ENCODE measurements at regions not wholly inside any gene's neighbourhood (a gene's known extent, or its start where the extent isn't known, plus 50 kb on each side); places are given as distances from the start of the nearest gene placed in this dataset.
"Not testable (repeated sequence)": the region's sequence is repeated elsewhere in the genome, so short reads cannot be mapped to it uniquely, and the experiment has no call there.

- intact Hi-C loops (cut with DNase I; ENCODE audit: low total_unique reads) = not testable (repeated sequence)
- WGBS, 5 donors = 80 to 91% (median 80%) methylated on average over 6 of the region's 6 CpGs
These were observed 50.6 kb upstream of the ZNG1B start for GRCh38 chr2:113386780-113387433.

GRCh38 chr2:113379621-113380020 lies 57.9 kb upstream of the ZNG1B start:
- 60 to 88% (median 79%) methylated on average over 2 of the region's 2 CpGs for WGBS, 5 donors
- H3K9me3 ChIP-seq, H3K27me3 ChIP-seq, H3K4me3 ChIP-seq, H3K27ac ChIP-seq, DNase-seq, H3K4me1 ChIP-seq, H3K36me3 ChIP-seq: not testable (repeated sequence)
- intact Hi-C loops (cut with DNase I; ENCODE audit: low total_unique reads) = loop anchor here (10.0 kb wide), 1 partner anchor 245 kb away; no protein-coding TSS in a partner anchor

More at GRCh38 chr2:113386780-113387433, 50.6 kb upstream of the ZNG1B start:
- H3K4me3 ChIP-seq, DNase-seq, H3K9me3 ChIP-seq, H3K27me3 ChIP-seq, H3K27ac ChIP-seq, H3K4me1 ChIP-seq, H3K36me3 ChIP-seq: not testable (repeated sequence)

- Histone ChIP-seq H3K36me3 (no peaks in the 10 kb centered on the region), H3K27me3 (no peaks in the 10 kb centered on the region), H3K4me1 (peaks cover 0 to 4% (median 0%) of the 10 kb centered on the region in 4 donors), H3K9me3 (no peaks in the 10 kb centered on the region), H3K27ac (no peak overlapping the region), H3K4me3 (no peak overlapping the region)
- TF ChIP-seq EP300 (IDR thresholded peaks at IDR 0.05) (no peak), POLR2A (IDR thresholded peaks at IDR 0.05) (no peak), POLR2AphosphoS5 (IDR thresholded peaks at IDR 0.05) (no peak)
- TF ChIP-seq, protein P1, sequence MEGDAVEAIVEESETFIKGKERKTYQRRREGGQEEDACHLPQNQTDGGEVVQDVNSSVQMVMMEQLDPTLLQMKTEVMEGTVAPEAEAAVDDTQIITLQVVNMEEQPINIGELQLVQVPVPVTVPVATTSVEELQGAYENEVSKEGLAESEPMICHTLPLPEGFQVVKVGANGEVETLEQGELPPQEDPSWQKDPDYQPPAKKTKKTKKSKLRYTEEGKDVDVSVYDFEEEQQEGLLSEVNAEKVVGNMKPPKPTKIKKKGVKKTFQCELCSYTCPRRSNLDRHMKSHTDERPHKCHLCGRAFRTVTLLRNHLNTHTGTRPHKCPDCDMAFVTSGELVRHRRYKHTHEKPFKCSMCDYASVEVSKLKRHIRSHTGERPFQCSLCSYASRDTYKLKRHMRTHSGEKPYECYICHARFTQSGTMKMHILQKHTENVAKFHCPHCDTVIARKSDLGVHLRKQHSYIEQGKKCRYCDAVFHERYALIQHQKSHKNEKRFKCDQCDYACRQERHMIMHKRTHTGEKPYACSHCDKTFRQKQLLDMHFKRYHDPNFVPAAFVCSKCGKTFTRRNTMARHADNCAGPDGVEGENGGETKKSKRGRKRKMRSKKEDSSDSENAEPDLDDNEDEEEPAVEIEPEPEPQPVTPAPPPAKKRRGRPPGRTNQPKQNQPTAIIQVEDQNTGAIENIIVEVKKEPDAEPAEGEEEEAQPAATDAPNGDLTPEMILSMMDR (IDR thresholded peaks at IDR 0.05) = no peak
- DNase-seq = no peak
- 78 to 85% (median 84%) methylated on average over 3 of the region's 3 CpGs for WGBS, 5 donors
- intact Hi-C loops (cut with DNase I; ENCODE audit: low total_unique reads) = loop anchor here (10.0 kb wide), 1 partner anchor 242 kb away; no protein-coding TSS in a partner anchor
These were observed 60.5 kb upstream of the ZNG1B start for GRCh38 chr2:113376913-113377445.

DNA sequence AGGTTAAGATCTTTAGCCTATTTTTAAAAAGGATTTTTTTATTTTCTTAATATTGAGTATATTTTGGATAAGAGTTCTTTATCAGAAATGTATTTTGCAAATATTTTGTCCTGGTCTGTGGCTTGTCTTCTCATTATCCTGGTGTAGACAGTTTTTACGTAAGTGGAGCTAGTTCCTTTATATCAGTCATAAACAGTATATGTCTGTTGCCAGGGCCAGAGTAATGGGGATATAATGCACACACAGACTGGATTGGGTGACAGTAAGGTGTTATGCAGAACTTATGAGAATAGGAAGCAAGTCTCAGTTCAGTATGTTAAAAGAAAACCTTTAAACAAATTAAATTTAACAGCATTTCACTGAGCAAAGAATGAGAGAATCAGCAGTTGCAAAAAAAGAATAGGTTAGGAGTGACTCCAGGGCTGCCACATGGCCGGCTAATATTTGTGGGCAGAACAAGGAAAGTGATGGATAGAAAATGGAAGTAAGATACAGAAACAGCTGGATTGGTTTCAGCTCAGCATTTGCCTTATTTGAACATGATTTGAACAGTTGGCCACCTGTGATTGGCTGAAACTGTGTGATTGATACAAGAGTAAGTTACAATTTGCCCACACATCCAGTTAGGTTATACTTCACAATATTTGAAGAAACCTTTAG lies 61.1 kb upstream of the ZNG1B start:
- H3K9me3 ChIP-seq = no peaks in the 10 kb centered on the region
- peaks cover 0 to 4% (median 0%) of the 10 kb centered on the region in 4 donors for H3K4me1 ChIP-seq
- H3K27ac ChIP-seq = no peak overlapping the region
- WGBS, 5 donors = 64 to 87% (median 84%) methylated on average over 2 of the region's 2 CpGs
- H3K36me3 ChIP-seq = no peaks in the 10 kb centered on the region
- intact Hi-C loops (cut with DNase I; ENCODE audit: low total_unique reads) = loop anchor here (10.0 kb wide), 1 partner anchor 242 kb away; no protein-coding TSS in a partner anchor
- H3K27me3 ChIP-seq = no peaks in the 10 kb centered on the region
- no peak overlapping the region for H3K4me3 ChIP-seq
- DNase-seq = no peak
- TF ChIP-seq POLR2AphosphoS5 (IDR thresholded peaks at IDR 0.05) (no peak), EP300 (IDR thresholded peaks at IDR 0.05) (no peak), POLR2A (IDR thresholded peaks at IDR 0.05) (no peak)
- TF ChIP-seq, protein P1 (IDR thresholded peaks at IDR 0.05) = no peak

DNA sequence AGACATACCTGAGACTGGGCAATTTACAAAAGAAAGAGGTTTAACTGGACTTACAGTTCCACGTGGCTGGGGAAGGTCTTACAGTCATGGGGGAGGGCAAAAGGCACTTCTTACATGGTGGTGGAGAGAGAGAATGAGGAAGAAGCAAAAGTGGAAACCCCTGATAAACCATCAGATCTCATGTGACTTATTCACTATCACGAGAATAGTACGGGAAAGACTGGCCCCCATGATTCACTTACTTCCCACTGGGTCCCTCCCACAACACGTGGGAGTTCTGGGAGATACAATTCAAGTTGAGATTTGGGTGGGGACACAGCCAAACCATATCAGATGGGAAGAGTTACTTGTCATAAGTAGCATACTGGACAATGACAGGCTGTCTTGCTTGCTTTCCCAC lies 62.6 kb upstream of the ZNG1B start:
- intact Hi-C loops (cut with DNase I; ENCODE audit: low total_unique reads) = loop anchor here (5.0 to 10.0 kb wide), 2 partner anchors 123 to 240 kb away; no protein-coding TSS in a partner anchor

DNA sequence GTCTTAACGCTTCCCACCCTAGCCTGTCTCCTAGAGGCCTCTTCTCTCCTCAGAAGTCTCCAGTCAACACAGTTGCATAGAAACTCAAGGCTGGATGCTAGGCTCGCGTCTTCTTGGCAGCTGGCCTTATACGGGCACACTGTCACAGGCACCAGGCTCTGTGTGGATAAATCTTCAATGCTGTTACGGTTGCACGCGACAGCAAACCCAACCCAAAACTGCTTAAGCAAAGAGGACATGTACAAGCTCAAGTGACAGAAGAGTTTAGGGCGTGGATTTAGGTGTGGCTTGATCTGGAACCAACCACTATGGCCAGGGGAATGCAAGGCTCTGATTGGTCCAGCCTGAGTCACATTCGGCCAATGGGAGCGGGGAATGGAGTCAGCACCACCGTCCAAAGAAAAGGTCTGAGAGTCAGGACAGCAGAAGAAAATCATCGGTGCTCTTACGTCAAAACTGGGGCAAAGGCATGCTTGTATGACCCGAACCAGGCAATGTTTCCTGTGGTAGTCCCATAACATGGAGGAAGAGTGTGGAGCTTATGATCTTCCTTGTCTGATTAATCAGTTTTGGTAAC lies 65.1 kb upstream of the ZNG1B start:
- 82 to 91% (median 86%) methylated on average over 10 to 14 of the region's 14 CpGs for WGBS, 5 donors
- H3K36me3 ChIP-seq, DNase-seq, H3K9me3 ChIP-seq, H3K27ac ChIP-seq, H3K4me1 ChIP-seq, H3K4me3 ChIP-seq, H3K27me3 ChIP-seq: not testable (repeated sequence)
- intact Hi-C loops (cut with DNase I; ENCODE audit: low total_unique reads) = loop anchor here (5.0 to 10.0 kb wide), 2 partner anchors 120 to 238 kb away; no protein-coding TSS in a partner anchor

More for the DNA sequence above, 62.6 kb upstream of the ZNG1B start:
- 17 to 42% (median 28%) methylated on average over 4 of the region's 4 CpGs for WGBS, 5 donors
- not testable (repeated sequence) for H3K27me3 ChIP-seq, H3K36me3 ChIP-seq, H3K9me3 ChIP-seq, H3K27ac ChIP-seq, H3K4me1 ChIP-seq, H3K4me3 ChIP-seq, DNase-seq
